ENCODE measurements at regions not wholly inside any gene's neighbourhood (a gene's known extent, or its start where the extent isn't known, plus 50 kb on each side); places are given as distances from the start of the nearest gene placed in this dataset.

GRCh38 chr6:93918258-93918657 is 498.9 kb upstream of the EPHA7 start:
- no peak for TF ChIP-seq ISL1 (CRISPR knock-in tag; IDR thresholded peaks at IDR 0.05)
- TF ChIP-seq CSDC2 (CRISPR knock-in tag; IDR thresholded peaks at IDR 0.05), result no peak
- no peak for TF ChIP-seq PPARA (CRISPR knock-in tag; IDR thresholded peaks at IDR 0.05; ENCODE audit: borderline replicate concordance)
- no peak for TF ChIP-seq GLIS3 (CRISPR knock-in tag; IDR thresholded peaks at IDR 0.05)
- no peak for TF ChIP-seq TSHZ2 (CRISPR knock-in tag; IDR thresholded peaks at IDR 0.05)
- no peak for TF ChIP-seq TOX (CRISPR knock-in tag; IDR thresholded peaks at IDR 0.05; ENCODE audit: borderline replicate concordance)
- no peak for TF ChIP-seq OSR1 (CRISPR knock-in tag; IDR thresholded peaks at IDR 0.05)
- no peak for TF ChIP-seq ZC3H10 (CRISPR knock-in tag; IDR thresholded peaks at IDR 0.05)
- TF ChIP-seq ZNF8 (CRISPR knock-in tag; IDR thresholded peaks at IDR 0.05), result no peak
- TF ChIP-seq ZNF70 (CRISPR knock-in tag; IDR thresholded peaks at IDR 0.05), result no peak
- TF ChIP-seq ESRRG (CRISPR knock-in tag; IDR thresholded peaks at IDR 0.05), result no peak
- no peak for ATAC-seq

- TF ChIP-seq PPARA (CRISPR knock-in tag; IDR thresholded peaks at IDR 0.05; ENCODE audit: borderline replicate concordance) (no peak), TCF4 (CRISPR knock-in tag; IDR thresholded peaks at IDR 0.05; ENCODE audit: borderline replicate concordance) (no peak)
- ATAC-seq, result no peak
These were observed 497.9 kb upstream of the EPHA7 start for GRCh38 chr6:93917216-93917615.

GRCh38 chr6:93916716-93917115 is 497.4 kb upstream of the EPHA7 start:
- no peak for TF ChIP-seq TCF4 (CRISPR knock-in tag; IDR thresholded peaks at IDR 0.05; ENCODE audit: borderline replicate concordance)
- no peak for TF ChIP-seq TOX (CRISPR knock-in tag; IDR thresholded peaks at IDR 0.05; ENCODE audit: borderline replicate concordance)
- TF ChIP-seq ZFP3 (CRISPR knock-in tag; IDR thresholded peaks at IDR 0.05), result no peak
- no peak for TF ChIP-seq TSHZ2 (CRISPR knock-in tag; IDR thresholded peaks at IDR 0.05)
- TF ChIP-seq RARB (CRISPR knock-in tag; IDR thresholded peaks at IDR 0.05), result no peak
- no peak for TF ChIP-seq SNAI2 (CRISPR knock-in tag; IDR thresholded peaks at IDR 0.05)
- TF ChIP-seq ZNF565 (CRISPR knock-in tag; conservative IDR thresholded peaks at IDR 0.05; ENCODE audit: low read depth), result no peak
- TF ChIP-seq CSDC2 (CRISPR knock-in tag; IDR thresholded peaks at IDR 0.05), result no peak
- TF ChIP-seq ZC3H10 (CRISPR knock-in tag; IDR thresholded peaks at IDR 0.05), result no peak
- TF ChIP-seq ISL1 (CRISPR knock-in tag; IDR thresholded peaks at IDR 0.05), result no peak
- no peak for TF ChIP-seq POU6F1 (CRISPR knock-in tag; IDR thresholded peaks at IDR 0.05; ENCODE audit: borderline replicate concordance, low read depth)
- no peak for TF ChIP-seq PATZ1 (CRISPR knock-in tag; IDR thresholded peaks at IDR 0.05; ENCODE audit: borderline replicate concordance)
- TF ChIP-seq PPARA (CRISPR knock-in tag; IDR thresholded peaks at IDR 0.05; ENCODE audit: borderline replicate concordance), result no peak
- TF ChIP-seq ZNF8 (CRISPR knock-in tag; IDR thresholded peaks at IDR 0.05), result no peak
- no peak for TF ChIP-seq ZFP30 (CRISPR knock-in tag; IDR thresholded peaks at IDR 0.05)
- TF ChIP-seq CSRNP3 (CRISPR knock-in tag; IDR thresholded peaks at IDR 0.05), result no peak
- TF ChIP-seq ZNF70 (CRISPR knock-in tag; IDR thresholded peaks at IDR 0.05), result no peak
- no peak for TF ChIP-seq ARNTL (CRISPR knock-in tag; IDR thresholded peaks at IDR 0.05; ENCODE audit: borderline replicate concordance, low read depth)
- TF ChIP-seq GLIS3 (CRISPR knock-in tag; IDR thresholded peaks at IDR 0.05), result no peak
- no peak for ATAC-seq

Measured in SK-N-SH treated with all-trans-retinoic acid at 6 μM for 48 hours (cell line).